Activated CD8-positive, alpha-beta memory T cell treated with anti-CD3 and anti-CD28 coated beads, Interleukin-2, amount 10 ng/mL, durations not matched to agents 7 days and 5 days (primary cell): ENCODE measurements at regions not wholly inside any gene's neighbourhood (a gene's known extent, or its start where the extent isn't known, plus 50 kb on each side); places are given as distances from the start of the nearest gene placed in this dataset.
"Not testable (repeated sequence)": the region's sequence is repeated elsewhere in the genome, so short reads cannot be mapped to it uniquely, and the experiment has no call there.

Experiments
- ATAC-seq: fragments of 150-1000 bp; cut with Tn5 transposase; one replicate; pipeline ENCODE4 v1.10.0; 2021; ENCODE audit warnings: moderate library complexity
- CTCF ChIA-PET: fragments of 350-600 bp; sonication (Branson Sonifier 250); formaldehyde crosslinking; loops from one replicate; lab custom pipeline; 2021; ENCODE audit warnings: antibody characterized with exemption; lab: Charles Lee
- DNase-seq: peaks from one replicate; pipeline ENCODE4 v3.0.0-alpha.2; 2020
- H3K27ac Mint-ChIP-seq: one replicate; pipeline ENCODE4 v1.8.0; 2021; ENCODE audit warnings: mild to moderate bottlenecking, mixed read lengths
- H3K27me3 Mint-ChIP-seq: one replicate; pipeline ENCODE4 v1.8.0; 2021; ENCODE audit warnings: mixed read lengths
- H3K36me3 Mint-ChIP-seq: one replicate; pipeline ENCODE4 v1.8.0; 2021; ENCODE audit warnings: mild to moderate bottlenecking, mixed read lengths
- H3K4me1 Mint-ChIP-seq: one replicate; pipeline ENCODE4 v1.8.0; 2021; ENCODE audit warnings: mixed read lengths
- H3K4me3 Mint-ChIP-seq: one replicate; pipeline ENCODE4 v1.8.0; 2021; ENCODE audit warnings: mild to moderate bottlenecking, moderate library complexity, mixed read lengths
- H3K9me3 Mint-ChIP-seq: one replicate; pipeline ENCODE4 v1.8.0; 2022; ENCODE audit warnings: low read depth, mixed read lengths

DNA sequence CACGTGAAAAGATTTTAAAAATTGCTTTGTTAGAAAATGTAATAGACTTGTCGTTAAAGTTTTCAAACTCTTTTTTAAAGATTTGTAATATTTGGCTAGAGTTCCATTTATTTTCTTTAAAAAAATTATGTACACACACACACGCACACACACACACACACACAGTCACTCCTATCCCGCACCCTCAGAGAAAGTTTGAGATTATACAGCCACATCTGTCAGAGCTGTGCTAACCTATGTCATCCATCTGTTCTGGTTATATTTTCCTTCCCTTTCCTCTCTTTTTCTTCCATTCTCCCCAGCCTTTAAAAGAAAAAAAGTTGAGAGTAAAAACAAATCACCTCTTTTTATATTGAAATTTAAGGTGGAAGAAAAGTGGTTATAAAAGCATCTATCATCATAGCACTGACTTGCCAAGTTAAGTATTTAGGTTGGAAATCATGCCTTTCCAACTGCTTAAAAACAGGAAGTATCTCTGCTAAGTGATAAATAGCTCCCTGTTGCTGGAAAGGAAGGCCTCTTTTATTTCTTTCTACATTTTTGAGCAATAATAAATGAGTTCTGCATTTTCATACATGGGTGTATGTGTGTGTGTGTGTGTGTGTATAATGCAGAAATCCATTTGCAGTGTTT lies 163.3 kb upstream of the SPRY1 start:
- H3K27ac Mint-ChIP-seq: no peak overlapping the region
- peaks cover 13% of the 10 kb centered on the region for H3K36me3 Mint-ChIP-seq
- no peaks in the 10 kb centered on the region for H3K27me3 Mint-ChIP-seq
- ATAC-seq: no peak
- CTCF ChIA-PET: no interaction called here
- H3K4me1 Mint-ChIP-seq: no peaks in the 10 kb centered on the region
- no peak overlapping the region for H3K4me3 Mint-ChIP-seq
- no peaks in the 10 kb centered on the region for H3K9me3 Mint-ChIP-seq
- no peak for DNase-seq

- H3K4me1 Mint-ChIP-seq: no peaks in the 10 kb centered on the region
- no peak overlapping the region for H3K27ac Mint-ChIP-seq
- DNase-seq: no peak
- CTCF ChIA-PET: no interaction called here
- no peak for ATAC-seq
- peaks cover 13% of the 10 kb centered on the region for H3K36me3 Mint-ChIP-seq
- H3K27me3 Mint-ChIP-seq: no peaks in the 10 kb centered on the region
- H3K9me3 Mint-ChIP-seq: no peaks in the 10 kb centered on the region
- no peak overlapping the region for H3K4me3 Mint-ChIP-seq
Observed at GRCh38 chr4:123234955-123235354, 161.6 kb upstream of the SPRY1 start.

DNA sequence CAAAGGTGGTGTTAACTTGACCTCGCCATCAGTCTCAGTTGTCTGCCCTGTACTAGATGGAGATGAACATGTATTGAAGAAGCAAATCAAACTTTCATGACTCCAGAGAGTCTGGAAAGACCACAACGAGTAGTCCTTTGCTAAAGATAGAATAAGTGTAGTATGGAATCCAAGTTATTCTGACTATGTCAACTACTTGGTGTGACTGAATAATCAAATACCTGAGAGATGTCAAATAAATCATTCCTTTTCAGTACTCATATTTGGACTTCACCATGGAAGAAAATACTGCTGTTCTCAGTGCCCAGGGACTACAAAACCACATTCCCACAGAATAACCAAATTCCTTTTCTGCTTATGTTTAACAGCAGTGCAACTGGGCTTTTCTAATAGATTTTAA lies 161.2 kb upstream of the SPRY1 start:
- H3K27ac Mint-ChIP-seq: no peak overlapping the region
- H3K4me1 Mint-ChIP-seq: no peaks in the 10 kb centered on the region
- DNase-seq (no peak), ATAC-seq (no peak)
- peaks cover 11% of the 10 kb centered on the region for H3K36me3 Mint-ChIP-seq
- H3K27me3 Mint-ChIP-seq: no peaks in the 10 kb centered on the region
- no peaks in the 10 kb centered on the region for H3K9me3 Mint-ChIP-seq
- CTCF ChIA-PET: no interaction called here
- no peak overlapping the region for H3K4me3 Mint-ChIP-seq

GRCh38 chr4:123236606-123237005 lies 160.0 kb upstream of the SPRY1 start:
- Mint-ChIP-seq H3K36me3 (peaks cover 10% of the 10 kb centered on the region), H3K9me3 (no peaks in the 10 kb centered on the region), H3K4me3 (no peak overlapping the region), H3K27me3 (no peaks in the 10 kb centered on the region), H3K27ac (no peak overlapping the region), H3K4me1 (no peaks in the 10 kb centered on the region)
- CTCF ChIA-PET: no interaction called here
- no peak for ATAC-seq
- DNase-seq: no peak

DNA sequence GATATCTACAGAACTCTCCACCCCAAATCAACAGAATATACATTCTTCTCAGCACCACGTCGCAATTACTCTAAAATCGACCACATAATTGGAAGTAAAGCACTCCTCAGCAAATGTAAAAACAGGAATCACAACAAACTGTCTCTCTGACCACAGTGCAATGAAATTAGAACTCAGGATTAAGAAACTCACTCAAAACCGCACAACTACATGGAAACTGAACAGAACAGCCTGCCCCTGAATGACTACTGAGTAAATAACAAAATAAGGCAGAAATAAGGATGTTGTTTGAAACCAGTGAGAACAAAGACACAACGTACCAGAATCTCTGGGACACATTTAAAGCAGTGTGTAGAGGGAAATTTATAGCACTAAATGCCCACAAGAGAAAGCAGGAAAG lies 156.3 kb upstream of the SPRY1 start:
- ATAC-seq, CTCF ChIA-PET, H3K4me1 Mint-ChIP-seq, H3K27ac Mint-ChIP-seq, DNase-seq, H3K36me3 Mint-ChIP-seq, H3K9me3 Mint-ChIP-seq, H3K27me3 Mint-ChIP-seq, H3K4me3 Mint-ChIP-seq: not testable (repeated sequence)

- H3K4me3 Mint-ChIP-seq, H3K36me3 Mint-ChIP-seq, H3K9me3 Mint-ChIP-seq, CTCF ChIA-PET, H3K27me3 Mint-ChIP-seq, H3K4me1 Mint-ChIP-seq, H3K27ac Mint-ChIP-seq, DNase-seq, ATAC-seq: not testable (repeated sequence)
Observed at GRCh38 chr4:123243220-123243619, 153.4 kb upstream of the SPRY1 start.

DNA sequence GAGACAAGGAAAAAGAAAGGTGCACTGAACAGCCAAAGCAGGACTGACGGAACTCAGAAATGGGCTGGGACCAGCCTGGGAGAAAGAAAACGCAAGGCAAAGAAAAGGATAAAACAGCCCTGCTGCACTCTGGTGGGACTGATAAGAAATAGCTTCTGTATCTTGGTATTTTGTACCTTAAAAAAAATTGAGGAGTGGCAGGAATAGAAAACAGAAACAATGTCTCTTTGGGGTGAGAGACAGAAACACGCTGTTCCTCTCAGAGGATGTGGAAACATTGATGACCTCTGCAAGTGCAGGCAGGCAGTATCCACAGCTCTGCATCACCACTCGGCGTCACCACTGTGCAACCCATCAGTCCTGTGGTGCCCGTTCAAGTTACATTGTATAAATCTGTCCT lies 152.5 kb upstream of the SPRY1 start:
- Mint-ChIP-seq H3K4me1 (no peaks in the 10 kb centered on the region), H3K36me3 (no peaks in the 10 kb centered on the region), H3K27me3 (no peaks in the 10 kb centered on the region), H3K9me3 (no peaks in the 10 kb centered on the region), H3K27ac (no peak overlapping the region), H3K4me3 (no peak overlapping the region)
- DNase-seq (no peak), ATAC-seq (no peak)
- CTCF ChIA-PET: no interaction called here

- no peak overlapping the region for H3K27ac Mint-ChIP-seq
- H3K4me3 Mint-ChIP-seq: no peak overlapping the region
- H3K27me3 Mint-ChIP-seq: no peaks in the 10 kb centered on the region
- ATAC-seq (no peak), DNase-seq (no peak)
- no peaks in the 10 kb centered on the region for H3K4me1 Mint-ChIP-seq
- CTCF ChIA-PET: no interaction called here
- H3K36me3 Mint-ChIP-seq: no peaks in the 10 kb centered on the region
- H3K9me3 Mint-ChIP-seq: no peaks in the 10 kb centered on the region
Observed at GRCh38 chr4:123246085-123246484, 150.5 kb upstream of the SPRY1 start.

DNA sequence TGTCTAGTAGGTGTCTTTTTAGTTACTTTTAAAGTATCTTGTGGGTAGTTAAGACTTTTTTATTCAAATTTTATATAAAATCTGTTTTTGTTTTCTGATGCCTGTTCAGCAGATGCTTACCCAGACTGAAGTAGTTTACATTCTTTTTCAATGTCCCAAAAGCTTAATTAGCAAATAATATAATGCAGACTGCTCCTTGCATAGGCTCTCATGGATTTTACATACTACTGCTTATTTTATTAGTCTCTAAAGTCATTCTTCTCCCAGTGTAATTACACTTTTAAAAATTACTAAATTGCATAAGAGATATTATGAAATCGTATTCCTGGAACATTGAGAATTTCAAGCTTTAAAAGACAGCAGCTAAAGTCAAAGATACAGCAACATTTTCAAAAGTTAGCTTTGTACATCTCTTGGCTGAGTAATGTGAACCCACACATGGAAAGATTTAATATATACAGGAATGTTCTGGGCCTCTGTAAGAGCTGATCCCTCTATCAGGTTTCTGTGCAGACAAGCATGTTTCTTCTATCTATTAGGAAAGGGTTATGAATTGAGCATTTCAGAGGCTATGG lies 148.4 kb upstream of the SPRY1 start:
- Mint-ChIP-seq H3K36me3 (no peaks in the 10 kb centered on the region), H3K9me3 (no peaks in the 10 kb centered on the region)

DNA sequence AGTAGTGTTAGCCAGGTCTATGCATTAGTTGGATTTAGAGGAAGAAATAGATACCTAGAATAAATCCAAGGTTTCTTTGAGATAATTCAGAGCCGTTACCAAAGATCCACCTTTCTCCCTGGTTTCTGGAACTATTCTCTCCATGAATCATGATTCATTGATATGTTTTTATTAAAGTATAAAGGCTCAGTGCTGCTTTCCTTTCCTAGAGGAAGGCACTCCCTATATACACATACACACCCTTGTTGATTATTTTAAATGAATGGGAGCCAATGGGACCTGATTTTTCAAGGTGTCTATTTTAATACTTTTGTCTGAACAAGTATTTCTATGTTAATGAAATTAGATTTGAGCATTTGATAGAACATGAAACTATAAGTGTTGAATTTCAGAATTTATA lies 146.8 kb upstream of the SPRY1 start:
- Mint-ChIP-seq H3K4me1 (no peaks in the 10 kb centered on the region), H3K27me3 (no peaks in the 10 kb centered on the region), H3K36me3 (no peaks in the 10 kb centered on the region), H3K27ac (no peak overlapping the region), H3K4me3 (no peak overlapping the region), H3K9me3 (no peaks in the 10 kb centered on the region)
- ATAC-seq (no peak), DNase-seq (no peak)
- CTCF ChIA-PET: no interaction called here

More for the DNA sequence above, 148.4 kb upstream of the SPRY1 start:
- no peak overlapping the region for H3K27ac Mint-ChIP-seq
- H3K27me3 Mint-ChIP-seq: no peaks in the 10 kb centered on the region
- no peaks in the 10 kb centered on the region for H3K4me1 Mint-ChIP-seq
- no peak for DNase-seq
- ATAC-seq: no peak
- CTCF ChIA-PET: no interaction called here
- no peak overlapping the region for H3K4me3 Mint-ChIP-seq

DNA sequence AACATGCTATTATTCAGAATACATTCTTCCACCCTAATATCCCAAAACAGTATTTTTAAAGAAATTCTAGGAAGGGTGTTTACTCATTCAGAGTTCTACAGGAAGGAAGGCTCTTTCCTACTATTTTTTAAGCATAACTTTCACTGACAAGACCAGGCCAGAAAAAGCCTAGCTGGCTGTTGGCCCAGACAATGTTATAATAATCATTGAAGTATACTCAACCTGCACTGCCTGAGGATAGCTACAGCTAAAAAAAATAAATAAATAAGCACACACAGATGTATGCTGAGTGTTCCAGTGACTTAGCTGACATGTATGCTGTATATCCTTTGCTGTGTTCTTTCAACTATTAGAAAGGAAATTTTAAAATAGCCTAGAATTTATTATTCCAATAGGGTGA lies 145.8 kb upstream of the SPRY1 start:
- H3K36me3 Mint-ChIP-seq: no peaks in the 10 kb centered on the region
- no peak overlapping the region for H3K4me3 Mint-ChIP-seq
- no peaks in the 10 kb centered on the region for H3K9me3 Mint-ChIP-seq
- DNase-seq: no peak
- H3K27me3 Mint-ChIP-seq: no peaks in the 10 kb centered on the region
- no peaks in the 10 kb centered on the region for H3K4me1 Mint-ChIP-seq
- CTCF ChIA-PET: no interaction called here
- no peak for ATAC-seq
- no peak overlapping the region for H3K27ac Mint-ChIP-seq

DNA sequence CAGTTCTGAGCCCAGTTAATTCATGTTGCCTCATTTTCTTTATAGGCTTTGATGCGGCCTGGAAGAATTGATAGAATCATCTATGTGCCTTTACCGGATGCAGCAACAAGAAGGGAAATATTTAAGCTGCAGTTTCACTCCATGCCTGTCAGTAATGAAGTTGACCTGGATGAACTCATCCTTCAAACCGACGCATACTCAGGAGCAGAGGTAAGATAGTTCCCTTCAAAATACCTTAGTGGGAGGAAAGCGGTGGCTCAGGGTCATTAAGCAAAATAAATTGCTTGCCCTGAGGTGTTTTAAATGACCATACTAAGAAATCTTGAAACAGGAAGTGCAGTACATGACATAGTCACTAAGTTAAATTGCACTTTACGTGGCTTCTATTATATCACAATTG lies 140.6 kb upstream of the SPRY1 start:
- DNase-seq: no peak
- Mint-ChIP-seq H3K36me3 (peaks cover 9% of the 10 kb centered on the region), H3K4me3 (no peak overlapping the region), H3K27ac (no peak overlapping the region), H3K27me3 (no peaks in the 10 kb centered on the region), H3K9me3 (no peaks in the 10 kb centered on the region), H3K4me1 (peaks cover 1% of the 10 kb centered on the region)
- no peak for ATAC-seq
- CTCF ChIA-PET: no interaction called here

DNA sequence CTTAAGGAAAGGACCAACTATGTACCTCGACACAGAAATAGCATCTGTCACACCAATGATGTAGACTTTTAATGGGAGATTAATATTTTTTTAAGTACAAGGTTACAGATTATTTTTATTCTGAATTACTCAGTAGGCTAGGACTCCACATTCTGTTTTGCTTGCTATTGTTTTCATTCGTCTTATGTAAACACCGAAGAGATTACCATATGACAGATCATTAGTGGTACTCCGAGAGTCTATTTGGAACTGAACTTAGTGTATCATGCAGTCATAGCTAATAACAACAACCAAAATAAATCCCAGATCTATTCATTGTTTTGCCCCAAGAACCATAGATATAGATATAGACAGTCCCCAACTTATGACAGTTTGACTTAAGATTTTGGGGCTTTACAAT lies 139.7 kb upstream of the SPRY1 start:
- Mint-ChIP-seq H3K27me3 (no peaks in the 10 kb centered on the region), H3K9me3 (no peaks in the 10 kb centered on the region), H3K4me1 (peaks cover 1% of the 10 kb centered on the region), H3K27ac (no peak overlapping the region), H3K4me3 (no peak overlapping the region), H3K36me3 (peaks cover 11% of the 10 kb centered on the region)
- CTCF ChIA-PET: no interaction called here
- ATAC-seq (no peak), DNase-seq (no peak)

GRCh38 chr4:123257591-123257990 lies 139.0 kb upstream of the SPRY1 start:
- H3K4me3 Mint-ChIP-seq: no peak overlapping the region
- H3K27ac Mint-ChIP-seq: no peak overlapping the region

More at GRCh38 chr4:123257591-123257990, 139.0 kb upstream of the SPRY1 start:
- ATAC-seq (no peak), DNase-seq (no peak)
- Mint-ChIP-seq H3K27me3 (no peaks in the 10 kb centered on the region), H3K9me3 (no peaks in the 10 kb centered on the region), H3K36me3 (peaks cover 11% of the 10 kb centered on the region), H3K4me1 (peaks cover 1% of the 10 kb centered on the region)
- CTCF ChIA-PET: no interaction called here
